Renal pelvis (tissue), 1 donor: ENCODE measurements at regions not wholly inside any gene's neighbourhood (a gene's known extent, or its start where the extent isn't known, plus 50 kb on each side); places are given as distances from the start of the nearest gene placed in this dataset.

Experiments used
- DNase-seq: peaks from one replicate; pipeline ENCODE4 v3.0.0-alpha.2; 2013

- no peak for DNase-seq
Measured at GRCh38 chr7:22911889-22912288, 89.2 kb upstream of the TOMM7 start.

- DNase-seq = no peak
Measured at GRCh38 chr7:22909917-22910316, 87.3 kb upstream of the TOMM7 start.

GRCh38 chr7:22907805-22908204 lies 85.2 kb upstream of the TOMM7 start:
- no peak for DNase-seq

- DNase-seq = no peak
Measured at GRCh38 chr7:22900784-22901183, 78.1 kb upstream of the TOMM7 start.

- no peak for DNase-seq
Measured at GRCh38 chr7:22900101-22900500, 77.5 kb upstream of the TOMM7 start.

GRCh38 chr7:22896917-22897316 lies 74.3 kb upstream of the TOMM7 start:
- no peak for DNase-seq

- DNase-seq = no peak
Measured at GRCh38 chr7:22895828-22896165, 73.1 kb upstream of the TOMM7 start.

- DNase-seq = no peak
Measured at GRCh38 chr7:22895140-22895827, 72.6 kb upstream of the TOMM7 start.

GRCh38 chr7:22894546-22894945 lies 71.9 kb upstream of the TOMM7 start:
- DNase-seq = no peak

- no peak for DNase-seq
Measured at GRCh38 chr7:22890773-22891172, 68.1 kb upstream of the TOMM7 start.

- DNase-seq = no peak
Measured at GRCh38 chr7:22885797-22886261, 63.2 kb upstream of the TOMM7 start.

- DNase-seq = no peak
Measured at GRCh38 chr7:22884911-22885788, 62.5 kb upstream of the TOMM7 start.

- DNase-seq = no peak
Measured at GRCh38 chr7:22882106-22882505, 59.5 kb upstream of the TOMM7 start.

GRCh38 chr7:22879709-22880306 lies 57.2 kb upstream of the TOMM7 start:
- no peak for DNase-seq

GRCh38 chr7:22879280-22879679 lies 56.6 kb upstream of the TOMM7 start:
- no peak for DNase-seq

- DNase-seq = no peak
Measured at GRCh38 chr7:22876986-22877729, 54.5 kb upstream of the TOMM7 start.

- DNase-seq = no peak
Measured at GRCh38 chr7:22875470-22875869, 52.8 kb upstream of the TOMM7 start.

GRCh38 chr7:22874904-22875303 lies 52.3 kb upstream of the TOMM7 start:
- DNase-seq = no peak
